ENCODE measurements at regions not wholly inside any gene's neighbourhood (a gene's known extent, or its start where the extent isn't known, plus 50 kb on each side); places are given as distances from the start of the nearest gene placed in this dataset.

- Mint-ChIP-seq H3K36me3 (ENCODE audit: low read depth) (no peaks in the 10 kb centered on the region), H3K27me3 (ENCODE audit: low read depth) (no peaks in the 10 kb centered on the region), H3K4me1 (peaks cover 22% of the 10 kb centered on the region), H3K9me3 (no peaks in the 10 kb centered on the region), H3K27ac (peak overlapping the region in 1 of 3 experiments; percentile 1), H3K4me3 (no peak overlapping the region)
- TF ChIP-seq CTCF (IDR thresholded peaks at IDR 0.05; ENCODE audit: unreplicated experiment in 3 of 3) = no peak
These were observed 64.0 kb downstream of the CCNG2 start for GRCh38 chr4:77220828-77221613.

GRCh38 chr4:77225022-77225421 is 68.0 kb downstream of the CCNG2 start:
- Mint-ChIP-seq H3K9me3 (no peaks in the 10 kb centered on the region), H3K36me3 (ENCODE audit: low read depth) (no peaks in the 10 kb centered on the region), H3K27ac (peak overlapping the region in 1 of 3 experiments; percentile 10), H3K4me1 (peaks cover 41% of the 10 kb centered on the region), H3K27me3 (ENCODE audit: low read depth) (no peaks in the 10 kb centered on the region), H3K4me3 (no peak overlapping the region)
- no peak for TF ChIP-seq CTCF (IDR thresholded peaks at IDR 0.05; ENCODE audit: unreplicated experiment in 3 of 3)

GRCh38 chr4:77226939-77227705 is 70.1 kb downstream of the CCNG2 start:
- Mint-ChIP-seq H3K9me3 (no peaks in the 10 kb centered on the region), H3K27ac (peak overlapping the region; percentile 71 to 90 (median 86)), H3K36me3 (ENCODE audit: low read depth) (no peaks in the 10 kb centered on the region), H3K27me3 (ENCODE audit: low read depth) (no peaks in the 10 kb centered on the region), H3K4me1 (peaks cover 26% of the 10 kb centered on the region), H3K4me3 (no peak overlapping the region)
- no peak for TF ChIP-seq CTCF (IDR thresholded peaks at IDR 0.05; ENCODE audit: unreplicated experiment in 3 of 3)

GRCh38 chr4:77229433-77229832 is 72.4 kb downstream of the CCNG2 start:
- peaks cover 3% of the 10 kb centered on the region for H3K27me3 Mint-ChIP-seq (ENCODE audit: low read depth)
- TF ChIP-seq CTCF (IDR thresholded peaks at IDR 0.05; ENCODE audit: unreplicated experiment in 3 of 3) = no peak
- no peak overlapping the region for H3K27ac Mint-ChIP-seq
- no peaks in the 10 kb centered on the region for H3K36me3 Mint-ChIP-seq (ENCODE audit: low read depth)
- no peaks in the 10 kb centered on the region for H3K9me3 Mint-ChIP-seq
- H3K4me1 Mint-ChIP-seq = peaks cover 25% of the 10 kb centered on the region
- H3K4me3 Mint-ChIP-seq = no peak overlapping the region

GRCh38 chr4:77232653-77233052 is 75.6 kb downstream of the CCNG2 start:
- Mint-ChIP-seq H3K27me3 (ENCODE audit: low read depth) (peaks cover 15% of the 10 kb centered on the region), H3K9me3 (no peaks in the 10 kb centered on the region), H3K4me1 (peaks cover 4% of the 10 kb centered on the region), H3K4me3 (no peak overlapping the region), H3K36me3 (ENCODE audit: low read depth) (no peaks in the 10 kb centered on the region), H3K27ac (no peak overlapping the region)
- TF ChIP-seq CTCF (IDR thresholded peaks at IDR 0.05; ENCODE audit: unreplicated experiment in 3 of 3) = no peak
